ENCODE measurements at regions not wholly inside any gene's neighbourhood (a gene's known extent, or its start where the extent isn't known, plus 50 kb on each side); places are given as distances from the start of the nearest gene placed in this dataset.

- TF ChIP-seq EZH2 (IDR thresholded peaks at IDR 0.05; ENCODE audit: borderline replicate concordance, low read depth, low read length, severe bottlenecking) (no peak), CTCF (IDR thresholded peaks at IDR 0.05; ENCODE audit: borderline replicate concordance, extremely low read depth, low read length, poor library complexity, severe bottlenecking) (no peak)
Measured at GRCh38 chr5:74103131-74104023, 477.4 kb downstream of the ARHGEF28 start.
